Uterus (tissue), 2 donors: ENCODE measurements at regions not wholly inside any gene's neighbourhood (a gene's known extent, or its start where the extent isn't known, plus 50 kb on each side); places are given as distances from the start of the nearest gene placed in this dataset.

Experiments used
- POLR2A ChIP-seq, 2 donors: fragments of 450-650 bp; IDR thresholded peaks; one replicate each; pipeline ENCODE4 v1.6.1; 2016; ENCODE audit warnings: antibody characterized with exemption in 2 of 2, mild to moderate bottlenecking in 1 of 2, moderate library complexity in 1 of 2
- TF ChIP-seq, protein P1 (sequence below), 4 experiments: fragments of 200-600 bp in 2 of 4; fragments of 450-650 bp in 2 of 4; sonication (generic) in 2 of 4; IDR thresholded peaks; one replicate each; pipeline ENCODE4 v1.5.1; 2016 to 2019; ENCODE audit warnings: antibody characterized with exemption in 4 of 4, mild to moderate bottlenecking in 2 of 4, moderate library complexity in 1 of 4

DNA sequence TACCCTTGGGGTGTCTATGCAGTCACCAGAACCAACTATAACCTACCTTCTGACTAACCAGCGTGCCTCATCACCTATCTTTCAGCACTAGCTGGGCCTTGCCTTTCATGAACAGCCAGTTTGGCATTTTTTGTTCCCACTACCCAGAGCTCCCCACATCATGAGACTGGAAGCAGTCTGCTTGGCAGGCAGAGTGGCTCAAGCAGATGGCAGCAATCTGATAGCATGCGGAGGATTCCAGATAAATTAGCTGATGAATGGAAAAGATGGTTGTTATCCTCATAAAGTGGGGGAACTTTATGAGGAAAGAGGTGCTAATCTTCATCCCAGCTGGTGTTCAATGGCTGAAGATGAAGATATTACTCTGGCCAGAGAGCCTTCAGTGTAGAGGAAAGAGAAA, 243.2 kb upstream of the EDA2R start:
- TF ChIP-seq POLR2A (IDR thresholded peaks at IDR 0.05): no peak
- TF ChIP-seq, protein P1, sequence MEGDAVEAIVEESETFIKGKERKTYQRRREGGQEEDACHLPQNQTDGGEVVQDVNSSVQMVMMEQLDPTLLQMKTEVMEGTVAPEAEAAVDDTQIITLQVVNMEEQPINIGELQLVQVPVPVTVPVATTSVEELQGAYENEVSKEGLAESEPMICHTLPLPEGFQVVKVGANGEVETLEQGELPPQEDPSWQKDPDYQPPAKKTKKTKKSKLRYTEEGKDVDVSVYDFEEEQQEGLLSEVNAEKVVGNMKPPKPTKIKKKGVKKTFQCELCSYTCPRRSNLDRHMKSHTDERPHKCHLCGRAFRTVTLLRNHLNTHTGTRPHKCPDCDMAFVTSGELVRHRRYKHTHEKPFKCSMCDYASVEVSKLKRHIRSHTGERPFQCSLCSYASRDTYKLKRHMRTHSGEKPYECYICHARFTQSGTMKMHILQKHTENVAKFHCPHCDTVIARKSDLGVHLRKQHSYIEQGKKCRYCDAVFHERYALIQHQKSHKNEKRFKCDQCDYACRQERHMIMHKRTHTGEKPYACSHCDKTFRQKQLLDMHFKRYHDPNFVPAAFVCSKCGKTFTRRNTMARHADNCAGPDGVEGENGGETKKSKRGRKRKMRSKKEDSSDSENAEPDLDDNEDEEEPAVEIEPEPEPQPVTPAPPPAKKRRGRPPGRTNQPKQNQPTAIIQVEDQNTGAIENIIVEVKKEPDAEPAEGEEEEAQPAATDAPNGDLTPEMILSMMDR (IDR thresholded peaks at IDR 0.05): no peak
